ENCODE measurements at regions not wholly inside any gene's neighbourhood (a gene's known extent, or its start where the extent isn't known, plus 50 kb on each side); places are given as distances from the start of the nearest gene placed in this dataset.
"Not testable (repeated sequence)": the region's sequence is repeated elsewhere in the genome, so short reads cannot be mapped to it uniquely, and the experiment has no call there.

- no peak for DNase-seq (ENCODE audit: low spot score)
Observed at GRCh38 chr2:121818546-121818945, 63.1 kb downstream of the TSN start.

DNA sequence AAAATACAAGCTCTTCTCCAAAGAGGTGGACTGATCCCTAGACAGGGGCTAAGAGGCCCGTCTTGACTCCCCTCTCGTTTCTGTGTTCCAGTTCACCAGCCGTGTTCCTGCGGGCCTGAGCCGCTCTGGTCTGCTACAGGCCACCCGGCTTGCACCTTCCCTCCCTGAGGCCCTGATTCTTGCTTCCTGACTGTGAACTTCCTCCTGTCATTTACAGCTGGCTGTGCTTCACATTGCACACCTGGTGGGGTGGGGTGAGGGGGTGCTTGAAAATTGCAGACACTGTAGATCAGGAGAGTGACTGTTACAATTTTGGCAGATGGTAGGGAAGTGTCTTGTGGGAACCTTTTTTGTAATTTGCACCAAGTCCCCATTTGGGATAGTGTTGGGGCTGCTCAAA lies 64.4 kb downstream of the TSN start:
- no peak for DNase-seq (ENCODE audit: low spot score)

DNA sequence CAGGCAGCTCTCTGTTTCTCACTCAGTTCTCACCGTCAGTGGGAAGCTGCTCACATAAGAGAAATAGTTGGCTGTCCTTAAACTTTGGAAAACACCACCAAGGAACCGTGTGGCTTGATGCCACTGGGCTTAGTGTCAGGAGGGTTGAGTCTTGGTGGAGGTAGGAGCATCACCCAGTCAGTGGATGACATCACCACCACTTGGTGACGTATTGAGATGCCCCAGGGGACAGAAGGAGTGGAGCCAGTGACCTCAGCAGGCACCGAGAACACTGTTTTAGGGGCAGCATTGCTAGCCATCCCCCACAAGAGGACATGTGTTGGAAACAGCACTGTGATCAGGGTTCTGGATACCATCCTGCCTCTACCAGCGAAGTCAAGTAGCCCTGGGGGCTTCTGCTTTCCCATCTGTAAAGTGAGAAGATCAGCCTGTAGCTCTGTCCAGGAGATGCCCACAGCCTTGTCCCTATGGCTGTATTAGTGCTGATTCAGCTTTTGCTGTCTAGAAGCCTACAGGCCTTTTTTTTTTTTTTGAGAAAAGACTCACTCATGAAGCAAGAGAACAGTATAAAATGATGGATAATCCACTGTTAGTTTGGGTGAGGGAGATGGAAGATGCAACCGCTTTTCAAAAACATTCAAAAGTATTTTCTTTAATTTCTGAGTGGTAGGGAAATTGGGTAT lies 66.2 kb downstream of the TSN start:
- DNase-seq (ENCODE audit: low spot score), result no peak

- DNase-seq (ENCODE audit: low spot score), result no peak
Observed at GRCh38 chr2:121824264-121824663, 68.8 kb downstream of the TSN start.

- DNase-seq (ENCODE audit: low spot score), result no peak
Observed at GRCh38 chr2:121825003-121825950, 69.8 kb downstream of the TSN start.

DNA sequence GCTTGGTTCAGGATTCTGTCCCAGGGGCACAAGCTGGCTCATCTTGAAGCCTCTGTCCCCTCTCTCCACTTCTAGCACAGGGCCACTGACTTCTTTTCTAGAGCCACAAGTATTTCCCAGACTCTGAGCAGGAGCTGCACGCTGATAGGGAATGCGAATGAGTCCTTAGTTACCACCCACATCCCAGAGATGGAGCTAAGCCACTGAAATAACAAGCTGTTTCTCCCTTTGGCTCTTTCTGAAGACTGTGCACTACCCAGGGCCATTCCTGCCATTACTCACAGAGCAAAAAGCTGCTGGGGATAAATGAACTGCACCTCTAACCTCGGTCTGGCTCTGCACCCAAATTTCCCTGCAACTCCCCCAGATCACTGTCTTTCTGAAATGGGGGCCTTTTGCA lies 70.6 kb downstream of the TSN start:
- no peak for DNase-seq (ENCODE audit: low spot score)

- no peak for DNase-seq (ENCODE audit: low spot score)
Observed at GRCh38 chr2:121828281-121828731, 72.9 kb downstream of the TSN start.

- no peak for DNase-seq (ENCODE audit: low spot score)
Observed at GRCh38 chr2:121830809-121831208, 75.4 kb downstream of the TSN start.

DNA sequence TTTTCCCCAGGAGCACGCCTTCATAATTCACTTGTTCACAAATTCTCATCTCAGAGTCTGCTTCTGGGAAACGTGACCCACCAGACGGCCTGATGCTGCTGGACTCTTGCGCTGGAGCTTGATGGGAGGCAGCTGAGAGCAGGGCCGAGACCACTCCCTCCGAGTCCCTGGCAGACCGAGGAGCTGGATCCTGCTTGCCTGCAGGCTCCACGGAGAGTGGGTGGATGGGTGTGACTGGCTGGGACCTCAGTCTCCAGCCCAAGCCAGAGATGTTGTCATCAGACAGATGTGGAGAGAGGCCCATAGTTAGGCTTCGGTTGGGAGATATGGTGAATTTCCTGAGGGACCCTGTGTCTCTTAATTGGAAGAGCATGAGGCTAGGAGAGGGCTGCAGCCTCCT lies 76.4 kb downstream of the TSN start:
- DNase-seq (ENCODE audit: low spot score), result no peak

GRCh38 chr2:121832412-121833357 lies 77.2 kb downstream of the TSN start:
- no peak for DNase-seq (ENCODE audit: low spot score)

GRCh38 chr2:121833358-121833723 lies 77.9 kb downstream of the TSN start:
- DNase-seq (ENCODE audit: low spot score), result no peak

DNA sequence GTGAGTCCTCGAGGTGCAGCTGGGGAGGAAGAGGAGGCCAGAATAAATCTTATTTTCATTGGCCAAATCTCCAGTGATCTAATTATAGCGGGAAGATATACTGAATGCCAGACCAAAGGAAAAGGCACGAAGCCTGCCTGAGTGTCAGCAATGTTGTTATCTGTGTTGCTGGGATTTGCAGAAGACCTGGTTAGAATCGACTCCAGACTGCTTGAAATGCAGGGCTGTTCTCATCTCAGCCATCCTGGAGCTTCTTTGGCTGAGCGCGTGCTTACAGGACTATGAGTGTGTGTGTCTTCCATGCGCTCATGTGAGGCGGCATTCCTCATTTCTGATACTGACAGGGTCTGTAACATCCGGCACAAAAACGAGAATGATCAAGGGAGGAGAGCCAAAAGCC lies 81.2 kb downstream of the TSN start:
- DNase-seq (ENCODE audit: low spot score), result no peak

DNA sequence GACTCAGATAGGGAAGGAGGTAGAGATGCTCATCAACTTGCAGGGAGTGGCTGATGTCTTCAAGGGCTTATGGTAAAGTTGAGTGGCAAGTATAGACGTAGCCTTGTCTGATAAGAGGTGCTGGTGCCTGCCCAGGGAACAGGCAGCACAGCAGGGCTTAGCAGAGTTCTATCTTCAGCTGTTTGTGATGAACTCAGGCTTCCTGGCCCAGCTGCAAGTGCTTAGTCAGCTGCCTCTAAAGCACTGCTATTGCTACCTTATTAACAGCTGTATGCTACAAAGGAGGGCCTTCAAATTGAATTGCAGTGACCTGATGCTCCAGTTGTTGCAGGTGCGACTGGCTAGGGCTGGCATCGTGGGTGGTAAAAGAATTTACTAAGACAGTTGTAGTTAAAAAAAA lies 82.1 kb downstream of the TSN start:
- no peak for DNase-seq (ENCODE audit: low spot score)

DNA sequence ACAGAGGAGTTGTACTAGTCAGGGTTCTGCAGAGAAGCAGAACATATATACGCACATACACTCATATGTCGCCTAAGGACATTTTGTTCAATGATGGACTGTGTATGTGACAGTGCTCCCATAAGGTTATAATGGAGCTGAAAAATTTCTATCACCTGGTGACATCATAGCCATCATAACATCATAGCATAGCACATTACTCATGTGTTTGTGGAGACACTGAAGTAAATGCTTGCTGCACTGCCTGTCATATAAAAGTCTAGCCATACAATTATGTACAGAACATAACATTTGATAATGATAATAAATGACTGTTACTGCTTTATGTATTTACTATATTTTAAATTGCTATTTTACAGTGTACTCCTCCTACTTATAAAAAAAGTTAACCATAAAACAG lies 83.1 kb downstream of the TSN start:
- no peak for DNase-seq (ENCODE audit: low spot score)

- no peak for DNase-seq (ENCODE audit: low spot score)
Observed at GRCh38 chr2:121839584-121839983, 84.1 kb downstream of the TSN start.

DNA sequence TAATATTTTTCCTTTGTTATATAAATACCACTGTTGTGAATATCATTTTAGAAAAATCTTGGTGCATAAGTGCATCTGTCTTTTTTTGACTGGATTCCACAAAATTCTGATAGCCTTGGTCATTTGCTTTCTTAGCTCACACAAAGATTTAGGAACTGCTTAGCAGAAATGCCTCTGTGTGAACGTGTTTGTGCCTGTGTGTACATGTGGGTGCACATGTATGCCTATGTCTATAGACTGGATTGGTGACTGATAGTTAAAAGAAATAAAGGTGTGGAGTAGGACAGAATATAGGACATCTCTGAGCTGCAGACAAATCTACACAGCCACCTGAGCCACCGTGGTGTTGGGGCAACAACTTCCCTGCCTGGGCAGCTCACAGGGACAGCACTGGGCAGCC lies 93.8 kb downstream of the TSN start:
- DNase-seq (ENCODE audit: low spot score), result no peak

- not testable (repeated sequence) for DNase-seq (ENCODE audit: low spot score)
Observed at GRCh38 chr2:121853149-121853548, 97.7 kb downstream of the TSN start.

- DNase-seq (ENCODE audit: low spot score), result no peak
Observed at GRCh38 chr2:121855510-121855909, 100.1 kb downstream of the TSN start.

DNA sequence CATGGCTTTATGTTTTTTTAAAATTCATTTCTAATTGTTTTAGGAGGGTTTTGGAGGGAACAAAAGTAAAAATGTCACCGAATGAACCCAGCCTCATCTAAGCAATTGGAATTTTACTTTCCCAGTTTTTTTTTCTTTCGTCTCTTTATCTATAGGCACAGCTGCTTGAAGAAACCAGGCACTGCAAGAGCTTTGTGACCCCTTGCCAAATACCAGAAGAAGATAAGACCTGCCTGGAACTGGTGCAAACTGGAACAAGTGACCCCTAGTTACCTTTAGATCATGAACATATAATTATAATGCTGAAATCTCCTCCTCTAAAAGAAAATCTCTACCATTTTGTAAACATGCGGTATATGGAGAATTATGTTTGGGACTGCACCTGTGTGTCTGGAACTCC lies 100.9 kb downstream of the TSN start:
- no peak for DNase-seq (ENCODE audit: low spot score)

GRCh38 chr2:121858369-121858768 lies 102.9 kb downstream of the TSN start:
- DNase-seq (ENCODE audit: low spot score), result no peak

GRCh38 chr2:121858847-121859246 lies 103.4 kb downstream of the TSN start:
- no peak for DNase-seq (ENCODE audit: low spot score)

DNA sequence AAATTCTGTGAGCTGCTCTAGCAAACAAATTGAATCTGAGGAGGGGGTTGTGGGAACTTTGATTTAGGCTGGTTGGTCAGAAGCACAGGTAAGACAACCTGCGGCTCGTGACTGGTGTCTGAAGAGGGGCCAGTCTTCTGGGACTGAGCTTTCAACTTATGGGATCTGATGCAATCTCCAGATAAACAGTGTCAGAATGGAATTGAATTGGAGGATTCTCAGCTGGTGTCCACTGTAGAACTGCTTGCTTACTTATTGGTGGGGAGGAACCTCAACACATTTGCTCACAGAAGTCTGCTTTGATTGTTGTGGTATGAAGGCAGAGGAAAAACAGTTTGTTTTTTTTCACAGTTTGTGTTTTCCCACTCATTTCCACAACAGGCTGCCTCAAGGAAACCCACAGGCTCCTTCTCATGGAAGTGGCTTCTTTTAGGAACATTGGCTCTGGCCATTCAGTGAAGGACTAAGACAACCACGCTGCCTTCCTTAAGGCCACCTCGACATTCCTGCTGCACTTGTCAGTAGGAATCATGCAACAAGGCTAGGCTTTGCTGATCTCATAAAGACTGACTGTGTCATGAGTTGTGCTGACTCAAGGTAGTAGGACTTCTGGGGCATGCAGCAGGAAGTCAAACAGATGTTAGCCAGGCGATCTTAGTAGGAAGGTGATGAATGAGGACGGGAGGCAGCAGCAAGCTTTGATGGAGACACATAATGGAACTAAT lies 104.7 kb downstream of the TSN start:
- no peak for DNase-seq (ENCODE audit: low spot score)

Data from COLO829 (cell line).